IPS DF 4.7 (cell line): ENCODE measurements at regions not wholly inside any gene's neighbourhood (a gene's known extent, or its start where the extent isn't known, plus 50 kb on each side); places are given as distances from the start of the nearest gene placed in this dataset.
"Not testable (repeated sequence)": the region's sequence is repeated elsewhere in the genome, so short reads cannot be mapped to it uniquely, and the experiment has no call there.

ENCODE experiments used
- DNase-seq: peaks from one replicate; pipeline ENCODE4 v3.0.0-alpha.2; 2013; ENCODE audit warnings: low spot score; ENCODE audit errors: extremely low read depth

DNA sequence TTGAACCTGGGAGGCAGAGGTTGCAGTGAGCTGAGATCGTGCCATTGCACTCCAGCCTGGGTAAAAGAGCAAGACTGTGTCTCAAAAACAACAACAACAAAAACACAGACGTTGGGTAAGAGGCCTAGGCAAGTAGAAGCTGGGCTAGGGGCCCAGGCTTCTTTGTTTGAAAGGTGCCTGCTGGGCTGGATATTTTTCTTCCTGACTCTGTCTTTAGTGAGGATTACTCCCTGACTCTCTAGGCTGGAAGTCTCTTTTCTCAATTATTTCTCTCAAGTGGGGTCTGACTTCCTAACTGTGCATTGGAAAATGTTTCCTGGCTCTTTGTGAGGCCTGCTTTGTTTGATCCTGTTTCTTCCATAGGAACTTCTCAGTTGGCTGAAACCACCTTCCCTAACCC, 76.5 kb upstream of the DTNBP1 start:
- no peak for DNase-seq

DNA sequence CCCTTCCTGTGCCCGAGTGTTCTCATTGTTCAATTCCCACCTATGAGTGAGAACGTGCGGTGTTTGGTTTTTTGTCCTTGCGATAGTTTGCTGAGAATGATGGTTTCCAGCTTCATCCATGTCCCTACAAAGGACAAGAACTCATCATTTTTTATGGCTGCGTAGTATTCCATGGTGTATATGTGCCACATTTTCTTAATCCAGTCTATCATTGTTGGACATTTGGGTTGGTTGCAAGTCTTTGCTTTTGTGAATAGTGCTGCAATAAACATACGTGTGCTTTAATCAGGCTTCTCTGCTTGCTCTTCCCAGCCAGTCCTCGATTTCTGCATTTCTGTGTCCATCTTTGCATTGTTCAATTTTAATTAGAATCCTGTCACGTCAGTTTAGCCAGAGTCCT, 75.4 kb upstream of the DTNBP1 start:
- not testable (repeated sequence) for DNase-seq

DNA sequence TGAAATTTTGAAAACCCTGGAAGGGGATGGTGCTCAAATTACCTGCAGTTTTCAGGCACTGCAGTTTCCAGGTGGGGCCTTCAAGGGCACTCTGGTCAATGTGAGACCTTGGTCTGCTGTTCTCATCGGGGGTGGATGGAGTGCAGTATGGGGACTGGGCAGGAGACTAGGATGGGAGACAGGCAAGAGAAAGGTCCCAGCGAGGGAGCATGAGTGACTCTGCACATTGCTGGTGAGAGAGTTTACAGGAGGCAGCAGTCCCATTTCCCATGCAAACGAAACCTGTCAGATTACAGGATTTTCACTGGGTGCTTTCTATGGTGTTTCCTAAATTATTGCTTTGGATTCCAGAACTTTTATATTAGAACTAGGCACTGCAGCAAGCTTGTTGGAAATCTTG, 73.5 kb upstream of the DTNBP1 start:
- no peak for DNase-seq

DNA sequence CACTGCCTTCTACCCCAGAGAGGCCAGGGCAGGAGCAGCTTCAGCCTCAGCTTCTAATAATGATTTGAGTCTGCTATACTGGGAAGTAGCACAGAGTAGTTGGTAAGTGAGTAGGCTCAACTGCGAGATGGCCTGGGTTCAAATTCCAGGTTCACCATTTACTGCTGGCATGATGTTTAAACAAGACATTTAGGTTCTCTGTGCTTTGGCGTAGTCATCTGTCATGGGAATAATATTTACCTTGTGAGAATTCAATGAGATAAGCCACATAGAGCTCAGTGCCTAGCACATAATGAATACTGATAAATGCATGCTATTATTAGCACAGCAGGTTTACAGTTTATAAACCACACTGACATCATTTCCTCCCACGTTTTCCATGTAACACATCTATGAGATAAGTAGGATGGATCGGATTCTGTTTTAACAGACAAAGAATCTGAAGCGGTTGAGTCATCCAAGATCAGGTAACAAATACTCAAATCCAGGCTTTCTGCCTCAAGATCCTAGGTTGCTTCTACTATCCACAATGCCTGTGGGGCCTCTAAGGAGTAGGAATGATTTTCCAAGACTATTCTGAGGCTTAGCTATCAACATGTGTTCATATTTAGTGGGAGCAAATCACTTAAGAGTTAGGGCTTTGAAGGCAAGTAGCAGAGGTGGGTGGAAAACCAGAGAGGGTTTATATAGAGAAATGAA, 72.9 kb upstream of the DTNBP1 start:
- no peak for DNase-seq

DNA sequence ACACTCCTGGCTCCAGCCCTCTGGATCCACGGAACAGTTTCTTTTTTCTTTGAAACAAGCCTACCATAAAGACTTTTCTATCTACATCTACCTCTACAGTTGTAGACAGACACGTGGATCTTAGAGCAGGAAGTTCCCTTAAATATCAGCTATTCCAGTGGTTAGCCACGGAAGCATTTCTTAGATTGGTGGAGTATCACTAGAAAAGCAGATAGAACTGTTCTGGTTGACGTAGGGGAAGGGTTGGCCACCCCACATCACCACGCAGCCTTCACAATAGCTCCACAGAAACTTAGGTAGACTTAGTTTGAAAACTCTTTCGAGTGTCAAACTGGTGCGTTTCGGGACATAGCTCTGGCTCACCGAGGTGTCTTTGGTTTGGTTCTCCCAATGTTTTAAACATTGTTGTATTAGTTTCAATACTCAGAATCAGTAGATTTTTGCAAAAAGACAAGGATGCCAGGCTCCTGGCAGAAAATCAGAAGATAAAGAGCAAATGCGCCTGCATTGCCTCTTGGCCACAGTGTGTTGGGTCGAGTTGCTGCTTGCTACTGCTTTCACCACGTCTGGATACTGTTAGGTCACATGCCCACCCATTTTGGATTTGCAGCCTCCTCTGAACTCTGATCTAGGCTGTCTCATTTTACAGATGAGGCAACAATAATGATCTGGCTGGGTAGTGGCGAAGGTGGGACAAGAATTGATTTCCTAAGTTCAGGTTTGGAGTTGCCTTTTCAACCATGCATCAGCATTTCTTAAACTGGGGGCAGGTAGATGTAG, 71.5 kb upstream of the DTNBP1 start:
- DNase-seq: no peak

DNA sequence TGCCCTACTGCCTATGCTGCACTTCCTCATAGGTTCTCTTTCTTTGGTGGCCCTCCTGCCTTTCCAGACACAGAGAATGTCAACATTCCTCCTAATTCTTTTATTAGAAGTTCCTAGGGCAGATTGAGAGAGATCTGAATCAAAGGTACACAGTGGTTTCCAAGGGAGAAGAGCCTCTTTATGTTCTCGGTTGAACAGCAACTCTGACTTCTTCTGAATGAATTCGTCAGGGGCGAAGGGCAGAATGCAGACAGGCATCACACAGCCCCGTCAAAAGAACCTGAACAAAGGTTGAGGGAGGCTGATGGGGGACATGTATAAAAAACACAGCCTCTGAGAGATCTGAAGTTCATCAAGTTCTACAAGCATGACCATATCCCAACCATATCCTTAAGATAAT, 68.1 kb upstream of the DTNBP1 start:
- DNase-seq: no peak

DNA sequence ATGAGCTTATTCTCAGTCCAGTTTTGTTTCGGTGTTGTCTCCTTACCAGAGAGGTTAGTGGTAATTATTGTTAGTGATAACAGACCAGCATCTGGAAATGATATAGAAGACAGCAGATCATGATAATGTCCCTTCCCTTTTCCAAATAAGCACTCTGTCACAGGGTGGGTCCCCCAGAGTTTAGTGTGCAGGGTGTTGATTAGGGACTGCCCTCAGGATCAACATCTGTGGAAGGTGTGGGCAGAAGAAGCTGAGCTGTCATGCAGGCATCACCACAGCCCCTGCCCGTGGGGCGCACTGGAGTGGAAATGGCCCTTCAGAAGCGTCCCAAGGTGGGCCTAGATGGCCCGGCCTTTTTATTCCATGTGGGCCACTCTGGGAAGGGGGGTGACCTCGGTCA, 67.6 kb upstream of the DTNBP1 start:
- no peak for DNase-seq

DNA sequence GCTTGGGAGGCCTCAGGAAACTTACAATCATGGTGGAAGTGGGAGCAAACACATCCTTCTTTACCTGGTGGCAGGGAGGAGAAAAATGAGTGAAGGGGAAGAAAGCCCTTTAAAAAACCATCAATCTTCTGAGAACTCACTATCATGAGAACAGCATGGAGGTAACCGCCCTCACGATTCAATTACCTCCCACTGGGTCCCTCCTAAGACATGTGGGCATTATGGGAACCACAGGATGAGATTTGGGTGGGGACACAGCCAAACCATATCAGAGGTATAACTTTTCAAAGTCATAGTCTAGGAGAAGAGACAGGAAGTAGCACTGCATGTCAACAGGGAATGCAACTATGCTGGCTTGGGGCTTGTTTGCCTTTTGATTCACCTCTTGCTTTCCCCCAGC, 59.9 kb upstream of the DTNBP1 start:
- DNase-seq: no peak

DNA sequence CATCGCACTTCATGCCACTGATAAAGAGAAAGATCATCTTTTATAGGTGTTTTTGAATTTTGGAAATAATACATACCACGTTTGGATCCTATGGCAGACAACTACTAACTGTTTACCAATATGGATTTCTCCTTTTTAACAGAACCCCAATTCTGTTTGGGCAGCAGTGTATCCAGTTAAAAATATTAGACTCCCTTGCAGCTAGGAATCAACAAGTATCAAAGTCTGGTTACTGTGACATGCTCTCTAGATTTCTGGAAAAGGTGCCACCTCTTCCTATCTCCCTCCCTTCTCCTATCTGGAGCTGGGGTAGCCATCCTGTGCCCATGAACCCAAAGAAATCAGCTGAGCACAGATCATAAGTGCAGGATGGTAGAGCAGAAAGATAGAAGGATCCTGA, 54.1 kb upstream of the DTNBP1 start:
- DNase-seq: no peak

DNA sequence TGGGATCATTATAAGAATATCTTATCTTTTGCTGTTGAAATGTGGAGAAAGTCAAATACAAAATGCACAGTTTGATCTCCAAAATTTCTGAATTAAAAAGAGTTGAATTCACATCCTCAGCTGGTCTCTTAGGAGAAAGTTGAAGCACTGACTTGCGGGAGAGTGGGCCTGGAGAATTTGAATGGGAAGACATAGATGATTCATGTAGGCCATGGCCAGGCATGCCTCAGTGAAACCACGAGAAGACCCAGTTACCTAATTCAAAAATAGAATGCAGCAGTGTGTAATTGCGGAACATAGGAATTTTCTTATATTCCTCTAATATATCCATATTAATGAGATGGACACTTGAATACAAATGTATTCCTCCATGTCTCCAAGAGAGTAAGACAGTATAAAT, 53.0 kb upstream of the DTNBP1 start:
- no peak for DNase-seq

DNA sequence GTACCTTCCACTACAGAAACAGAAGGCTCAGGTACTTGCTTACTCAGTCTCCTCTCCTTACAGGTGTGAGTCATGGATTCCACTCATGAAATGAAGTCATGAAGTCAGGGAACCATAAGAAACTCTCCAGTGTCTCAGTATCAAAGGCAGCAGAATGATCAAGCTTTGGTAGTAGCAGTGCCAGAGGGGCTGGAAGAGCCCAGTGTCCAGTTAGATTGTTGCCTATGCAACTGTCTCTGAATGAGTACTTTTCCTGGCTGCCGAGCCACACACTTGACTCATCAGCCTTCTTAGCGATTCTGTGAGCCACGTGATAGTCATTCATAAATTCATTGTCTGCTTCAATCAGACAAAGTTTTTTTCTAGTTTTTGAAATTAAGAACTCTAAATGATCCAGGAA, 52.2 kb upstream of the DTNBP1 start:
- DNase-seq: no peak

DNA sequence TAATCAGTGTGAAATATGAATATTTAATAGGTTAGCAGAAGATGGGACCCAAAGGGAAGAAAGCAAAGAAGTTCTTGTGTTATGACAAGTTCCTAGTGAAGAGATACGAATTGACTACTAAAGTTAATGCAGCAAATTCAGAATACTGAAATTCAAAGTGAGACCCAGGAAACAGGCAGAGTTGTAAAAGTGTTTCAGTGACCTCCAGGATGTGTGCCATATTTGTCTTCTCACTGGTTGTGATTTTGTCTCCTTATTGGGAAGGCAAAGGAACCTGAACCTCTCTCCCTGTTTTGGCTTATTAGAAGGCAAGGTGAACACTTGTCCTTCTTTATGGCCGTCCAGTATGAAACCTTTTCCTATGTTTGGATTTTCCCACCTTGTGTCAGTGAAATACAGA, 51.8 kb upstream of the DTNBP1 start:
- DNase-seq: no peak

DNA sequence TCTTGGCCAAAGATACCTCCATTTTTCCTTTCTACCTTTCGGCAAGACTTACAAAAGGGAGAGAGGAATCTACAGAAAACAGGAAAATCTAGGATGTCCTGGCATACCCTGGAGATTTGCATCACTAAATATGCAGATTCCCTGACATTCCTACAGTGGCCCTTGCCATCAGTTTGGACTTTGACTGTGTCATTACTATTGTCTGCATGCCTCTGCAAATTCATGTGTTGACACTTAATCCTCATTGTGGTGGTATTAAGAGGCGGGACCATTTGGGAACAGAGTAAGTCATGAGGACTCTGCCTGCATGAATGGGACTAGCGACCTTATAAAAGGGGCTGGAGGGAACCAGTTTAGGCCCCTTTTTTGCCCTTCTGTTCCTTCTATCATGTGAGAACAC, 50.5 kb upstream of the DTNBP1 start:
- no peak for DNase-seq

DNA sequence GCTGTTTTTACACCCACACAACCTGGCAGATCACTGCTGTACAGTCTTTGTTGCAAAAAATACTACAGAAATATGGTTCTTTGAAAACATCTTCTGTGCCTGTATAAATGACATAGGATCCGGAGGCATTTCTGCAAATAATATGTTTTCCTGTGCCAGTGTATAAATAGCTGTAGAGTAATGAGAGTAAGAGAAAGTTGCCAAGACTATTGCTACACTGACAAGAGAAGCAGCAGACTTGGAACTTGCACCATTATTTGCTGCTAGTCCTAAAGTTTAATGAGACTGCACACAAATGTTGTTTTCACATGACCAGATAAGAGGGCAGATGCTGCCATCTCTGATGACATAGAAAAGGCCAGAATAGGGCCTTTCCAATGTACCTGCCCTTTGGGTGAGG, 50.0 kb upstream of the DTNBP1 start:
- DNase-seq: no peak
